Motor neuron (in vitro differentiated cells): ENCODE measurements at regions not wholly inside any gene's neighbourhood (a gene's known extent, or its start where the extent isn't known, plus 50 kb on each side); places are given as distances from the start of the nearest gene placed in this dataset.

Experiments
- ATAC-seq, 8 experiments: fragments of 200-7000 bp; cut with Tn5 transposase; replicated peaks in 6 of 8; 2 replicates each; pipeline ENCODE4 v1.8.0; 2021; ENCODE audit warnings: mild to moderate bottlenecking in 8 of 8, moderate library complexity in 8 of 8
- H3K27ac ChIP-seq, 2 donors: fragments of 250-450 bp; sonication (Bioruptor Pico); 2 replicates each; pipeline ENCODE4 v1.9.0; 2021; ENCODE audit warnings: antibody characterized with exemption in 2 of 2, mild to moderate bottlenecking in 2 of 2, moderate library complexity in 1 of 2
- H3K4me1 ChIP-seq, 2 donors: fragments of 250-450 bp; sonication (Bioruptor Pico); replicated peaks in 1 of 2; 2 replicates each; pipeline ENCODE4 v1.6.1; 2021; ENCODE audit warnings: antibody characterized with exemption in 2 of 2, mild to moderate bottlenecking in 2 of 2, moderate library complexity in 1 of 2
- H3K4me3 ChIP-seq, 5 donors: fragments of 250-450 bp; sonication (Bioruptor Pico); 2 replicates each; pipeline ENCODE4 v1.9.0; 2021; ENCODE audit warnings: antibody characterized with exemption in 5 of 5, mild to moderate bottlenecking in 5 of 5, moderate library complexity in 4 of 5
- WGBS, 10 experiments: fragments of 450-650 bp; shearing (Covaris generic); methylation state at CpG; one replicate each; pipeline ENCODE4 v1.0.0; 2022; 5-methylcytosine and 5-hydroxymethylcytosine counted together
- in situ Hi-C, 9 experiments: fragments of 400-800 bp; cut with MboI; loops; one replicate each; pipeline ENCODE4 v1.15.0; 2021; ENCODE audit warnings: low sequenced_read_pairs in 9 of 9, low pct_unique_long_range_greater_than_20kb in 2 of 9; ENCODE audit not compliant: unreplicated experiment in 9 of 9

GRCh38 chr10:28733245-28733644 lies 55.9 kb downstream of the BAMBI start:
- Histone ChIP-seq H3K27ac (no peak overlapping the region), H3K4me1 (peaks cover 0 to 3% of the 10 kb centered on the region in 2 donors), H3K4me3 (no peak overlapping the region)
- in situ Hi-C loops: no loop called here
- no peak for ATAC-seq

DNA sequence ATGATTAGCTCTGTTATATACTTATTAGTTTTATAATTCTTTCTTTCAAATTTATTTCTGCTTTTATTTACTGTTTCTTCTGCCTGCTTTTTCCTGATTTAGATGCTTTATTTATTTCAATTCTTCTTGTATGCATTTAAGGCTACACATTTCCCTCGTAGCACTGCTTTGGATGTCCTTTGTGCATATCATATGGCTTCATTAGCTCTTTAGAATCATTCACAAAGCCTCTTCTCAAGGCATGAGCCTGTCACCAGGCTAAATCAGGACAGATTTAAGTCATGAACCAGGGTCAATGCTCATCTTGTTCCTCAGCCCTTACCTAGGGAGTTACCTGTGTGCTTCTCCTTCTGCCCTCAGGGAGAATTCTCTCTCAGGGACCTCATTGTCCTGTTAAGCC lies 56.3 kb downstream of the BAMBI start:
- Histone ChIP-seq H3K27ac (no peak overlapping the region), H3K4me3 (no peak overlapping the region), H3K4me1 (peaks cover 0 to 3% of the 10 kb centered on the region in 2 donors)
- in situ Hi-C loops: no loop called here
- no peak for ATAC-seq
- 0 to 100% (median 95%) methylated on average over 1 of the region's 1 CpG; no CpG with 5 or more reads in 1 of the 10 experiments for WGBS, 10 experiments

DNA sequence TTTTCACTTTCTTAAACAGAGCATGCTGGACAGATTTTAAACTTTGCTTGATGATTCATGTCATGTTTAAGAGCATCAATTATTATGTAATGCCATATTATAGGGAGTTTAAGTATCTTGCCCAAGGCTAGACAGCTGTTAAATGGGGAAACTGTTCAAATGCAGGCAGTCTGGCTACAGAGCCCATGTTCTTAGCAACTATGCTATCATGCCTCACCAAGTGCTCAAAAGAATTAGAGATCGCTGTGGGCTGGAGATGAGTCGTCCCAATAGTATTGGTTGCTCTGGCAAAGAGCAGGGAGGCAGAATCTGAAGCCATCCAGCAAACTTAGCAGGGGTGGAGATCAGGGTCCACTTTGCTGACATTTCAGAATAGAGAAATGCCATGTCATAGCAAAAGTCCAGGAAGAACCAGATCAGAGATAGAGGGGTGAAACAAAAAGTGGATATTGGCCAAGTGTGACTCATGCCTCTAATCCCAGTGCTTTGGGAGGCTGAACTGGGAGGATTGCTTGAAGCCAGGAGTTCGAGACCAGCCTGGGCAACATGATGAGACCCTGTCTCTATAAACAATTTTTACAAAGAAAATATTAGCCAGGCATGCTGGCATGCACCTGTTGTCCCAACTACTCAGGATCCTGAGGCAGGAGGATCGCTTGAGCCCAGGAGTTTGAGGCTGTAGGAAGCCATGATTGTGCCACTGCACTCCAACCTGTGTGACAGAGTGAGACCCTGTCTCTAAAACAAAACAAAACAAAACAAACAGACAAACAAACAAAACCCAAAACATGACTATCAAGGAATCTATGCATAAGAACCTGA lies 57.8 kb downstream of the BAMBI start:
- H3K4me1 ChIP-seq: peaks cover 0 to 3% of the 10 kb centered on the region in 2 donors
- no peak overlapping the region for H3K4me3 ChIP-seq
- ATAC-seq: peak; percentile 44 to 98 (median 82)
- in situ Hi-C loops: no loop called here
- 0 to 95% (median 68%) methylated on average over 1 to 4 of the region's 4 CpGs for WGBS, 10 experiments
- H3K27ac ChIP-seq: no peak overlapping the region

GRCh38 chr10:28737096-28737495 lies 59.8 kb downstream of the BAMBI start:
- in situ Hi-C loops: no loop called here
- WGBS, 10 experiments: 0 to 50% (median 34%) methylated on average over 1 to 2 of the region's 2 CpGs; no CpG with 5 or more reads in 2 of the 10 experiments
- H3K4me3 ChIP-seq: no peak overlapping the region
- H3K27ac ChIP-seq: no peak overlapping the region
- H3K4me1 ChIP-seq: peaks cover 0 to 3% of the 10 kb centered on the region in 2 donors
- ATAC-seq: peak in 2 of 8 experiments; percentile 34 to 36

GRCh38 chr10:28738200-28738599 lies 60.9 kb downstream of the BAMBI start:
- no peak for ATAC-seq
- H3K27ac ChIP-seq: no peak overlapping the region
- in situ Hi-C loops: no loop called here
- WGBS, 10 experiments: 0 to 100% (median 100%) methylated on average over 1 of the region's 1 CpG; no CpG with 5 or more reads in 6 of the 10 experiments
- no peak overlapping the region for H3K4me3 ChIP-seq
- H3K4me1 ChIP-seq: peaks cover 0 to 3% of the 10 kb centered on the region in 2 donors

- WGBS, 10 experiments: 13 to 94% (median 64%) methylated on average over 1 to 4 of the region's 6 CpGs; no CpG with 5 or more reads in 4 of the 10 experiments
- Histone ChIP-seq H3K4me1 (peaks cover 0 to 3% of the 10 kb centered on the region in 2 donors), H3K27ac (no peak overlapping the region), H3K4me3 (no peak overlapping the region)
- in situ Hi-C loops: no loop called here
- ATAC-seq: no peak
Measured at GRCh38 chr10:28743576-28743975, 66.3 kb downstream of the BAMBI start.

GRCh38 chr10:28744069-28744768 lies 66.9 kb downstream of the BAMBI start:
- 0 to 100% (median 59%) methylated on average over 1 to 5 of the region's 5 CpGs for WGBS, 10 experiments
- H3K4me1 ChIP-seq: peaks cover 0 to 3% of the 10 kb centered on the region in 2 donors
- H3K27ac ChIP-seq: no peak overlapping the region
- H3K4me3 ChIP-seq: no peak overlapping the region
- peak in 3 of 8 experiments; percentile 67 to 96 (median 89) for ATAC-seq
- in situ Hi-C loops: no loop called here

GRCh38 chr10:28754930-28755718 lies 77.8 kb downstream of the BAMBI start:
- WGBS, 10 experiments: 71 to 96% (median 76%) methylated on average over 1 to 3 of the region's 3 CpGs; no CpG with 5 or more reads in 7 of the 10 experiments
- Histone ChIP-seq H3K4me3 (no peak overlapping the region), H3K27ac (no peak overlapping the region), H3K4me1 (no peaks in the 10 kb centered on the region)
- in situ Hi-C loops: no loop called here
- peak in 1 of 8 experiments; percentile 39 for ATAC-seq

- ATAC-seq: peak in 5 of 8 experiments; percentile 67 to 91 (median 71)
- H3K4me1 ChIP-seq: peaks cover 3 to 7% of the 10 kb centered on the region in 2 donors
- in situ Hi-C loops: no loop called here
- H3K4me3 ChIP-seq: no peak overlapping the region
- 0 to 36% (median 18%) methylated on average over 3 to 5 of the region's 5 CpGs for WGBS, 10 experiments
- peak overlapping the region; percentile 57 to 75 for H3K27ac ChIP-seq
Measured at GRCh38 chr10:28761084-28761846, 83.9 kb downstream of the BAMBI start.

- peak in 2 of 8 experiments; percentile 29 to 56 for ATAC-seq
- Histone ChIP-seq H3K4me3 (no peak overlapping the region), H3K4me1 (peaks cover 6 to 11% of the 10 kb centered on the region in 2 donors), H3K27ac (no peak overlapping the region)
- 0 to 100% (median 40%) methylated on average over 1 to 7 of the region's 7 CpGs for WGBS, 10 experiments
- in situ Hi-C loops: no loop called here
Measured at GRCh38 chr10:28763471-28764170, 86.3 kb downstream of the BAMBI start.

- in situ Hi-C loops: no loop called here
- Histone ChIP-seq H3K27ac (no peak overlapping the region), H3K4me1 (peaks cover 6 to 11% of the 10 kb centered on the region in 2 donors), H3K4me3 (no peak overlapping the region)
- 0 to 100% (median 87%) methylated on average over 1 to 6 of the region's 6 CpGs for WGBS, 10 experiments
- ATAC-seq: no peak
Measured at GRCh38 chr10:28765641-28766040, 88.3 kb downstream of the BAMBI start.

DNA sequence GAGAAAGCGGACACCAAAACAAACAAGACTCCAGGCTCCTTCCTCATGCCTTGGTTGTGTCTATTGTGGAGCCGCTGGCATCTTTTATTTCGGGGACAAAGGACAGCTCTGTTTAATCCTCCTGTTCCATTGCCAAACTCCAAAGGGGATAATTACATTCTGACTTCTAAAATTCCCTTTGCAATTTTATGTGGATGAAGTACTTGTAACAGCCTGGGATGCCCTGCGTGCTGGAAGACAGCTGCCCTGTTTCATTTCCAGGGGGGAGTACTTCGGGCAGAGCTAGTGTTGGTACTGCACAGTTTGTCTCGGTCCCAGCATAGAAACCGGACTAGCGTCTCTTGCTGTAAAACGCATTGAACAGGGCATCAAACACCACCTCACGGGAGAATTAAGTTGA lies 90.9 kb downstream of the BAMBI start:
- Histone ChIP-seq H3K4me1 (peaks cover 3 to 4% of the 10 kb centered on the region in 2 donors), H3K27ac (no peak overlapping the region), H3K4me3 (no peak overlapping the region)
- peak in 3 of 8 experiments; percentile 24 to 47 (median 24) for ATAC-seq
- WGBS, 10 experiments: 3 to 100% (median 76%) methylated on average over 1 to 7 of the region's 10 CpGs; no CpG with 5 or more reads in 2 of the 10 experiments
- in situ Hi-C loops: no loop called here
